Activated T-helper 2 cell treated with anti-CD3 and anti-CD28 coated beads, Interferon-gamma antibody, Interleukin-2, Interleukin-4, amounts not matched to agents 10 μg/mL and 5 μg/mL and 100 μg/mL, durations not matched to agents 14 hours and 24 hours and 36 hours (primary cell): ENCODE measurements at regions not wholly inside any gene's neighbourhood (a gene's known extent, or its start where the extent isn't known, plus 50 kb on each side); places are given as distances from the start of the nearest gene placed in this dataset.
"Not testable (repeated sequence)": the region's sequence is repeated elsewhere in the genome, so short reads cannot be mapped to it uniquely, and the experiment has no call there.

Experiments
- DNase-seq: peaks from one replicate; pipeline ENCODE4 v3.0.0; 2021; ENCODE audit warnings: low spot score
- H3K27ac Mint-ChIP-seq: one replicate; pipeline ENCODE4 v1.8.0; 2021; ENCODE audit warnings: mixed read lengths
- H3K27me3 Mint-ChIP-seq: one replicate; pipeline ENCODE4 v1.8.0; 2021; ENCODE audit warnings: low read depth, mixed read lengths
- H3K36me3 Mint-ChIP-seq: one replicate; pipeline ENCODE4 v1.8.0; 2021; ENCODE audit warnings: low read depth, mixed read lengths
- H3K4me1 Mint-ChIP-seq: one replicate; pipeline ENCODE4 v1.8.0; 2021; ENCODE audit warnings: low read depth, mixed read lengths
- H3K4me3 Mint-ChIP-seq: one replicate; pipeline ENCODE4 v1.8.0; 2021; ENCODE audit warnings: low read depth, mild to moderate bottlenecking, moderate library complexity, mixed read lengths
- H3K9me3 Mint-ChIP-seq: one replicate; pipeline ENCODE4 v1.8.0; 2021; ENCODE audit warnings: mixed read lengths
- intact Hi-C: fragments of 100-400 bp; cut with micrococcal nuclease; formaldehyde crosslinking; loops from one replicate; pipeline ENCODE4 v1.15.1; 2023

DNA sequence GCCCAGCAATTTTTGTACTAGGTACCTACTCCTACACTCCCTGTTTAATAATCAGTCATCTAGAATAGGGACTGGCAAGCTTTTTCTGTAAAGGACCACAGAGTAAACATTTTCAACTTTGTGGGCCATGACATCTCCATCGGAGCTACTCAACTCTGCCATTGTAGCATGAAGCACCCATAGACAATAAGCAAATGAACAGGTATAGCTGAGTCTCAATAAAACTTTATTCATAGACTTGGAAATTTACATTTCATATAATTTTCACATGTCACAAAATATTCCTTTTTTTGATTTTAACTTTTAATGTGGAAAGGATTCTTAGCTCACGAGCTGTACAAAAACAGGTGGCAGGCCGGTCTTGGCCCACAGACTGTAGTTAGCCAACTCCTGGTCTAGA lies 345.8 kb downstream of the SOX9 start:
- Mint-ChIP-seq H3K27ac (no peak overlapping the region), H3K27me3 (no peaks in the 10 kb centered on the region), H3K4me3 (no peak overlapping the region), H3K9me3 (no peaks in the 10 kb centered on the region), H3K4me1 (no peaks in the 10 kb centered on the region), H3K36me3 (no peaks in the 10 kb centered on the region)
- no peak for DNase-seq
- intact Hi-C loops, result no loop called here

DNA sequence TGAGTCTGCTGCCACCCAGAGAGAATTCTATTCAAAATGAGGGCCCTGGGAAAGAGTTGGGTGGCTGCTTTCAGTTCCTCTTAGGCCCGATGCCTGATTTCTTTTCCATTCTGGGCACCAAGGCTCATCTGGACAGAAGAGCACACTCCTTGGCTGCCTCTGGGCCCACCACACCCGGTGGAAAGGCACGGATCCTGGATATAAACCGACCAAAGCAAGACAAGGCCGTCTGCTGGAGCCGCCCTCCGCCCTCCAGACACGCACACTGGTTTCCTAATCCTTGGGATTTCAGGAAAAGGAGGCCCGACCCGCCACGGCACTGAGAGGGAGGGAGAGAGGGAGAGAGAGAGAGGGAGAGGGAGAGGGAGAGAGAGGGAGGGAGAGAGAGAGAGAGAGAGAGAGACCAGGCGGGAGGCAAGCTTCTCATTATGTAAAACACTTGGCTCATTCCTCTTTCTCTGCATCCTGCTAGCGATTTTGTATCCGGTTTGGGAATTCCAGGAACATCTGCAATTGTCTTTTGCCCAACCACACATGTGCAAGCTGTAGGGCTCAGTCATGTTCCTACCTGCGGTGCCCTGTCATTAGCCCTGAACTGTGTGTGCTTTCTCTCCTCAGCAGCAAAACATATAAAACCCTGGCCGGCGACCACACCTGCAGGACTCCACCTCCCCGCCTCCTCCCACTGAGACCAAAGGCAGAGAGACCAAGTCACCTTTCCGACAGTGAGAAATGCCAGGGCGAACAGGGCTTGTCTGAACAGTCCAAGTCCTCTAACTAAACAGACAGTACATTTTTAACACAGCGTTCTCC lies 347.2 kb downstream of the SOX9 start:
- no peaks in the 10 kb centered on the region for H3K9me3 Mint-ChIP-seq
- no peaks in the 10 kb centered on the region for H3K36me3 Mint-ChIP-seq
- no peaks in the 10 kb centered on the region for H3K27me3 Mint-ChIP-seq
- DNase-seq, result no peak
- no peak overlapping the region for H3K27ac Mint-ChIP-seq
- intact Hi-C loops, result no loop called here
- no peaks in the 10 kb centered on the region for H3K4me1 Mint-ChIP-seq
- no peak overlapping the region for H3K4me3 Mint-ChIP-seq

DNA sequence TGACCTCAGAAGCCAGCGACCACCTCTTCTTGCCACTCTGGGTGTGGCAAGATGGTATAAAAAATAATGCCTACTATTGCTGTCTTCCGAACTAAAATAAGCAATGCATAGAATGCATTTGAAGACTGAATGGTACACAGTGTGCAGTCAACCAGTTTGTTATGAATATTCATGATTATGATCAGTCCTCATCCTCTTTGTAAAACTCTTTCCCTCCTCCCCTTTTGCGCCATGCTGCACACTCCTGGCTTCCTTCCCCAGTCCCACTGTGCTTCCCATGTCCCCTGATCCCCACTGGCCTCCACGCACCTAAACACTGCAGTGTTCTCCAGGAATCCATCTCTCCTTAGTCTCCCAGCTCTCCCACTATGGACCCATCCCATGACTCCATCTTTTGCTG lies 348.0 kb downstream of the SOX9 start:
- intact Hi-C loops, result no loop called here
- no peak for DNase-seq
- H3K36me3 Mint-ChIP-seq, result no peaks in the 10 kb centered on the region
- H3K4me3 Mint-ChIP-seq, result no peak overlapping the region
- H3K27ac Mint-ChIP-seq, result no peak overlapping the region
- H3K4me1 Mint-ChIP-seq, result no peaks in the 10 kb centered on the region
- no peaks in the 10 kb centered on the region for H3K9me3 Mint-ChIP-seq
- H3K27me3 Mint-ChIP-seq, result no peaks in the 10 kb centered on the region

DNA sequence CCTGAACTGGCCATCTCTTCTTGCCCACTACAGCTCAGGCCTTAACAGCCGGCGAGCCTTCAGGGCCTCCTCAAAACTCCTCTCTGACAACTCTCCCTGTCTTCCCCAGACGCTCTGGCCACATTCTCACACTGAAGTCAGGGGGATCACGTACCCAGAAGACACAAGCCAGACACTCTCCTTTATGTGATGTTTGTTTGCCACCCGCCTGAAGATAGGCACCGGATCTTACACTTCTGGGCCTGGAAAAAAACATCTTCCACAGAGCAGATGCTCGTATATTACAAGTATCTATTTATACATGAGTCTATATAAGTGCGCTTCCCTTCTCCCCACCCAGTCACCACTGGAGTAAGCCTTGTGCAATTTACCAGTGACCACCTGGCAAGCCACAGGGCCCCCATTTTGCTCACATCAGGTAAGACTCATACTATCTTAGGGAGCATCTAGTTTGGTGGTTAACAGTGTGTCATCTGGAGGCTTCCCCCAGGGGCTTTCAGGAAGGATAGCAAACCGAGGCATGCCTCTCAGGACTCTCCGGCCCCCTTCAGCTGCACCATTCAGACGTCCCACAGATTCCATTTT lies 349.4 kb downstream of the SOX9 start:
- H3K9me3 Mint-ChIP-seq, result no peaks in the 10 kb centered on the region
- no peak overlapping the region for H3K27ac Mint-ChIP-seq
- no peaks in the 10 kb centered on the region for H3K4me1 Mint-ChIP-seq
- intact Hi-C loops, result no loop called here
- no peak for DNase-seq
- H3K4me3 Mint-ChIP-seq, result no peak overlapping the region
- no peaks in the 10 kb centered on the region for H3K36me3 Mint-ChIP-seq
- no peaks in the 10 kb centered on the region for H3K27me3 Mint-ChIP-seq

DNA sequence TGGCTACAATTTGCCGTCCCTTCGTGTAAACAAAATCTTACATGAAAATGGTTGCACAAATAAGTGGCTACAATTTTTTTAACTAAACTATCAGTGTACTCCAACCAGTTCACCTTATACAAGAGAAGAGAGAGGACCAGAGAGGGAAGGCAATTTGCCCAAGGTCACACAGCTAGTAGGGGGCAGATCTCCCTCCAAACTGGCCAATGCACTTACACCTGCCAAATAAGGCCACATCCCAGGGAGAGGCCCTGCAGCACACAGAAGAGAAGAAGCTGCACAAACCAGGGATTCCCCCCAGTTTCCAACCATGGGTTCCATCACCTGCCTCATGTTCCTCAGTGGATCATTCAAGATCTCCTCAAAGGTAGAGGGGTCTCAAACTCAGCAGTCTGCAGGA lies 349.9 kb downstream of the SOX9 start:
- Mint-ChIP-seq H3K4me3 (no peak overlapping the region), H3K9me3 (no peaks in the 10 kb centered on the region), H3K27ac (no peak overlapping the region), H3K27me3 (no peaks in the 10 kb centered on the region), H3K4me1 (no peaks in the 10 kb centered on the region), H3K36me3 (no peaks in the 10 kb centered on the region)
- intact Hi-C loops, result no loop called here
- DNase-seq, result no peak

DNA sequence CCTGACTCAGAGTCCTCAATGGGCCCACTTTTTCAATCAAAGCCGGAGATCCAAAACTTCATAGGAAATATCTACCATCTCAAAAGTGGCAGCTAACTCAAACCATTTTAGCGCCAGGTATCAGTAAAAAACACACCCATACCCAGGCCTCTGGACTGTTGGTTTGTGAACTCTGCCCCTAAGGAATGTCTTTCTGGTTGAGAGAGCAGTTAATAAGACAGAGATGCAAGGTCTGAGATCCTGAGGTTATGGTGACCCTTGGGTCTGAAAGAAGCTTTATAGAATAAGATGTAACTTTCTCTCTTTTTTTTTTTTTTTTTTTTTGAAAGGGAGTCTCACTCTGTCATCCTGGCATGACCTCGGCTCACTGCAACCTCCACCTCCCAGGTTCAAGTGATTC lies 350.5 kb downstream of the SOX9 start:
- DNase-seq, result no peak
- H3K4me1 Mint-ChIP-seq, result no peaks in the 10 kb centered on the region
- H3K4me3 Mint-ChIP-seq, result no peak overlapping the region
- H3K27ac Mint-ChIP-seq, result no peak overlapping the region
- intact Hi-C loops, result no loop called here
- no peaks in the 10 kb centered on the region for H3K9me3 Mint-ChIP-seq
- no peaks in the 10 kb centered on the region for H3K27me3 Mint-ChIP-seq
- no peaks in the 10 kb centered on the region for H3K36me3 Mint-ChIP-seq

DNA sequence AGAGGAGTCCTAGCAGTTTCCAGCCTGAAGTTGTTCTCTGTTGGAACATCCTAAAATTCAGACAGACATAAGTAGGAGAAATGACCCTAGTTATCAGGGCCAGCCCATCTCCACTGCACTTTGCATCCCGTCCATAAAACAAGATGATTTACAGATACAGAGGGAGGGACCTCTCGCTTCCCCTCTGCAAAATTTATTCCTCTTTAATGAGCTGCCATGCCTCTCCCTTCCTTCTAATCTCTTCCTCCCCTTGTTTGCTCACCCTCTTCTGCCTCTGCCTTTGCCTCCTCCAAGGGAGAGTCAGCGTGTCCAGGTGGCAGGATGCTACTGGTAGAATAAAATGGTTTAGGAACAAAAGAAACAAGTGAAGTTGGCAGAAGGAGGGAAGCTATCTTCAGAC lies 351.3 kb downstream of the SOX9 start:
- no peaks in the 10 kb centered on the region for H3K27me3 Mint-ChIP-seq

DNA sequence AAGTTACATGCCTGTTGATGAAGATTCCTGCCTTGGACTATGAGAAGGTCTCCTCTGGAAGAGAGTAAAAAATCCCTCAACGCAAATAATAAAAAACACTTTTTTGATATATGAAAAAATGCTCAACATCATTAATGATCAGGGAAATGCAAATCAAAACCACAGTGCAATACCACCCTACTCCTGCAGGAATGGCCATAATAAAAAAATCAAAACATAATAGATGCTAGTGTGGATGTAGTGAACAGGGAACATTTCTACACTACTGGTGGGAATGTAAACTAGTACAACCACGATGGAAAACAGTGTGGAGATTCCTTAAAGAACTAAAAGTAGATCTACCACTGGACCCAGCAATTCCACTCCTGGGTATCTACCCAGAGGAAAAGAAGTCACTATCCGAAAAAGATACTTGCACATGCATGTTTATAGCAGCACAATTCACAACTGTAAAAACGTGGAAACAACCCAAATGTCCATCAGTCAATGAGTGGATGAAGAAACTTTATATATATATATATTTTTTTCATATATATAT lies 352.1 kb downstream of the SOX9 start:
- intact Hi-C loops, H3K4me3 Mint-ChIP-seq, H3K4me1 Mint-ChIP-seq, H3K27ac Mint-ChIP-seq, H3K36me3 Mint-ChIP-seq, H3K9me3 Mint-ChIP-seq, DNase-seq, H3K27me3 Mint-ChIP-seq: not testable (repeated sequence)

More for the DNA sequence above, 351.3 kb downstream of the SOX9 start:
- no peak for DNase-seq
- no peaks in the 10 kb centered on the region for H3K4me1 Mint-ChIP-seq
- no peak overlapping the region for H3K27ac Mint-ChIP-seq
- intact Hi-C loops, result no loop called here
- no peaks in the 10 kb centered on the region for H3K9me3 Mint-ChIP-seq
- no peaks in the 10 kb centered on the region for H3K36me3 Mint-ChIP-seq
- no peak overlapping the region for H3K4me3 Mint-ChIP-seq

DNA sequence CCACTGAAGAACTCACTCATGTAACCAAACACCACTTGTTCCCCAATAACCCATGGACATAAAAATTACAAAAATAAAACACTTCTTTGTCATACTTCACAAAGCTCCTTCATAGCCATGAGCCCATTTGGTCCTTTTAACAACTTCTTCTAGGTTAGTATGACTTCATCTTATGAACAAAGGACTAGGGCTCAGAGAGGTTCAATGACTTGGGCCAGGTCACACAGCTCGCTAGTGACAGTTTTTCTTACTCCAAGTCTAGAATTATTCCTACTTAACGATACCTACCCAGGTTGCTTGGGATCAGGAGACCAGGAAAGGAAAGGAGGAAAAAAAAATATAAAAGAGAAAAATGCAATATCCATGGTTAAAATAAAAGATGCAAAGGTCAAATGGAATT lies 353.4 kb downstream of the SOX9 start:
- Mint-ChIP-seq H3K36me3 (no peaks in the 10 kb centered on the region), H3K27me3 (no peaks in the 10 kb centered on the region), H3K4me1 (no peaks in the 10 kb centered on the region), H3K9me3 (no peaks in the 10 kb centered on the region), H3K27ac (no peak overlapping the region), H3K4me3 (no peak overlapping the region)
- intact Hi-C loops, result no loop called here
- no peak for DNase-seq

DNA sequence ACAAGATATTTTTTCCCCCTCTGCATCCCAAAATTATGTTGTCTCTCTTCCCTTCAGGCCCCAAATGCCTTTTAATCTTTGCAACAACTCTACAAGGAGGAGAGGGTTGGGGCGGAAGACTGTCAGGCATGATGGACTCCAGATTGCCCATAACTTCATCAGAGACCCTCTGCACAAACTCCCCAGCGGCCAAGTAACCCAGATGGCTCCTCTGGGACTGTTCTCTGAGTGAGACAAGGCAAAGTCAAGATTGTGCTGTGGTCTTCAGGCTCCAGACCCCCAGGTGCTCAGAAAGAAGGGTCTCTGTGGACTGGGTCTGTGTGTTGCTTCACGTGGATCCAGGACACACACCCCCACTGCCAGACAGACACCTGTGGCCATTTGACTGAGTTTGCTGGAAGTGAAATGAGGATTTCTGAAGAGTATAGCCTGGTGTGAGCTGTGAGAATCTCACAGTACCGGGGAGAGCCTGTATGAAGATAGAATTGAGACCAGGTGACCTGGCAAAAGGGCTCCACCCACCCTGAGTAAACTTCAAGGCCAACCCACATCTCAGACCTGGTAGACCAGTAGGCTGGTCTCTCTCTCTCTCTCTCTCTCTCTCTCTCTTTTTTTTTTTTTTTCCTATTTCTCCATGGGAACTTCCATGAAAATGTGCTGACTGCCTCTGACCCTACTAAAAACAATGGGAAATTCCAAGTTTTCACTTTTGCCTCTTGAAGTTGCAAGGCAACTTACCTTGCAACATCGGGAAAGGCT lies 354.1 kb downstream of the SOX9 start:
- Mint-ChIP-seq H3K36me3 (no peaks in the 10 kb centered on the region), H3K4me3 (no peak overlapping the region), H3K27me3 (no peaks in the 10 kb centered on the region), H3K27ac (no peak overlapping the region), H3K9me3 (no peaks in the 10 kb centered on the region), H3K4me1 (no peaks in the 10 kb centered on the region)
- DNase-seq, result no peak
- intact Hi-C loops, result no loop called here

DNA sequence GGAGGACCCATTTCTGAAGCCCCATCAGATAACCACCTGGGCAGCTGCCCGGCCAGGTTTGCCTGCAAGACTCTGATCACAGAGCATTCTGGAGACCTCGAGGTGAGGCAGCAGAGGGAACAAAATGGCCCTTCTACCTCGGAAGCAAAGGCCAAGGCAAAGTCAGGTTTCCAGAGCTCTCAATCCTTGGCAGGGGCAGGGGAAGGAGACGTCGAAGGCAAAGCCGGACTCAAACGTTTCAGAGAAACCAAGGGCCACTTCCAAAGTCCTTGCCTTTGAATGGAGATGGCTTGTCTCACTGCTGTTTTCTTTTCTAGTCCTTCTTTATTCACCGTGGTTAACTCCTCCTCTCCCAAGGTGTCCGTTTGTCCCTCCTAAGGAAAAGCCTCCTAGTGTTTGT lies 355.3 kb downstream of the SOX9 start:
- H3K4me3 Mint-ChIP-seq, result no peak overlapping the region
- intact Hi-C loops, result no loop called here
- H3K9me3 Mint-ChIP-seq, result no peaks in the 10 kb centered on the region
- H3K27ac Mint-ChIP-seq, result no peak overlapping the region
- H3K27me3 Mint-ChIP-seq, result no peaks in the 10 kb centered on the region
- no peaks in the 10 kb centered on the region for H3K36me3 Mint-ChIP-seq
- DNase-seq, result no peak
- no peaks in the 10 kb centered on the region for H3K4me1 Mint-ChIP-seq

DNA sequence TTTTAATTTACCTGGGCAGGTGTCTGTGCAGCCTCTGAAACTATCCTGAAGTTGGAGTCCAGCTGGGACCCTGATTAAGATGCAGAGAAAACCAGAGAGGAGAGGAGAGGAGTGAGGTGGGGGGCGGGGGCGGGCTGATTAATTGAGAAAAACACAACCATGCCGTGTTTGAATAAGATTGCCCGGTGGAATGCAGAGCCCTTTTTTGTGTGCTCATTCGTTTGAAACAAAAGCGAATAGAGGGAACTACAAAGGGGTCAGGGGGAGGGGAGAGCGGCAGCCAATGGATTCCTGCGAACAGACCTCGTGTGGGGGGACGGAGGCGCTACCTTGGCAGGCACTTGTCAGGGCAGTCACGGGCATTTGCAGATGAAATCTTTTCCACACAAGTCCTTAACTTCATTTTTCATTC lies 355.8 kb downstream of the SOX9 start:
- H3K27me3 Mint-ChIP-seq, result no peaks in the 10 kb centered on the region
- no peak overlapping the region for H3K27ac Mint-ChIP-seq
- no peaks in the 10 kb centered on the region for H3K9me3 Mint-ChIP-seq
- DNase-seq, result no peak
- no peak overlapping the region for H3K4me3 Mint-ChIP-seq
- no peaks in the 10 kb centered on the region for H3K36me3 Mint-ChIP-seq
- intact Hi-C loops, result no loop called here
- no peaks in the 10 kb centered on the region for H3K4me1 Mint-ChIP-seq

DNA sequence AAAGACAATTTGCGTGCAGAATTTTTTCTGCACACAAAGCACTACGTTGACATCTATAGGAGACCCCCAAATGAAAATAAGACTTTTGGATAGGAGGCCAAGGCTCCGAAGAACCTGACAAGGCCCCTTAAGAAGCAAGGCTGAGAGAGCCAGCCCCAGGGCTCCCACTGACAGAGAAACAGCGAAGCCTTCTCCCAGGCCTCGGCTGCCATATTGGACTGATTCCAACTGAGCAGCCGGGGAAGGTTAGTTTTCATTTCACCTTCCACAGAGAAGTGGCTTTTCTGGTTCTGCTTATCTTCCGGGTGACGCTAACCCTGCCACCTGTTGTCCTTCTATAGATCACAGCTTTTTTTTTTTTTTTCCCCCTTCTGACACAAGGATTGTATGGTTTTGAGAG lies 356.7 kb downstream of the SOX9 start:
- H3K4me3 Mint-ChIP-seq, result no peak overlapping the region
- intact Hi-C loops, result no loop called here
- no peaks in the 10 kb centered on the region for H3K27me3 Mint-ChIP-seq
- H3K36me3 Mint-ChIP-seq, result no peaks in the 10 kb centered on the region
- H3K4me1 Mint-ChIP-seq, result no peaks in the 10 kb centered on the region
- no peaks in the 10 kb centered on the region for H3K9me3 Mint-ChIP-seq
- no peak for DNase-seq
- H3K27ac Mint-ChIP-seq, result no peak overlapping the region
